ENCODE measurements at regions not wholly inside any gene's neighbourhood (a gene's known extent, or its start where the extent isn't known, plus 50 kb on each side); places are given as distances from the start of the nearest gene placed in this dataset.

DNA sequence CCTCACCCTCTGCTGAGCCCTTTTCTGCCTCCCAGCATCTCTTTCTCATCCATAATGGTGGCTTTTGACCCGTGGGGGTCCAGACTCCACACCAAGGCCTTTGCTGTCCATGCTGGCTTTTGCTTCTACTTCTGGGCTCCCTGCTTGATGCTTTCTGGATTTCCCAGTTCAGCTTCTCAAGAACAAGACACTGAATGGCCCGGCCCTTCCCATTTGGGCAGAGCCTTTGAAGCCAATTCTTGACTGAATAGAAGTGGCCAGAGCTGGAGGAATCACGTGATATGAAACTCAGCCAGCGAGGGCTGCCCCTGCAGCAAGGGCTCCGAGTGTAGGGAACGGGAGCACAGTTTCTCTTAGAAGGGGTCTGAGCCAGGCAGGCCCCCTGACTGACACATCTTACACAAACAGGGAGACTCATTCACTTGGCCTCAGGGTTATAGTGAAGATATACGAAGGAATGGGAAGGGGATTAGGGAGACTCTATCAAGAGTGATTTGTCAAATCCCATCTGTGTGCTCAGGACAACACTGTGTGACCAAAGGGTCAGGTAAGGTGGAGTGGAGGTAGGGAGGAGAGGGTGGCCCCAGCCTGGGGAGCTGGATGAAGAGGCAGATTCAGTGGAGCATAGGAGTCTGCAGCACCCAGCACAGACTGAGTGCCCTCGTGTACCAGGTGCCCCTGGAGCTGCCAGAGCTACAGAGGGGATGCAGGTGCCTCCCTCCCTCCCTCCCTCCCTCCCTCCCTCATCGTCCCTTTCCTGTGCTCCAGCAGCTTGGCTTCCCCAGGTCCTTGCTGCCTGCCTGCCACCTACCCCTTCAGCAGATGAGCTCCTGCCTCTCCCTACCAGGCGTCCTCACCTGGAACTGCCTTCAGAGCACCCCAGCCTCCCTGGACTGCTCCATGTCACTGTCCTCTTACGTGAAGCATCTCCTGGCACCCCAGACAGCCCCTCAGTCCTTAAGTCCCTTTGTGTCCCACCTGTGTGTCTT is 106.0 kb downstream of the TRIM29 start:
- no peaks in the 10 kb centered on the region for H3K27me3 ChIP-seq (replicated peaks; ENCODE audit: insufficient read depth)
- DNase-seq (ENCODE audit: low spot score) (no peak), ATAC-seq (ENCODE audit: insufficient number of reproducible peaks, low FRiP score, low read depth) (no peak)
- H3K27ac ChIP-seq, result no peak overlapping the region
- no peak overlapping the region for H3K4me3 ChIP-seq
- H3K4me1 ChIP-seq (ENCODE audit: control insufficient read depth in 1 of 2, low read depth in 2 of 2), result no peaks in the 10 kb centered on the region
- no peak for TF ChIP-seq CTCF (IDR thresholded peaks at IDR 0.05)
- no peaks in the 10 kb centered on the region for H3K36me3 ChIP-seq
- H3K9me3 ChIP-seq, result peaks cover 1% of the 10 kb centered on the region

DNA sequence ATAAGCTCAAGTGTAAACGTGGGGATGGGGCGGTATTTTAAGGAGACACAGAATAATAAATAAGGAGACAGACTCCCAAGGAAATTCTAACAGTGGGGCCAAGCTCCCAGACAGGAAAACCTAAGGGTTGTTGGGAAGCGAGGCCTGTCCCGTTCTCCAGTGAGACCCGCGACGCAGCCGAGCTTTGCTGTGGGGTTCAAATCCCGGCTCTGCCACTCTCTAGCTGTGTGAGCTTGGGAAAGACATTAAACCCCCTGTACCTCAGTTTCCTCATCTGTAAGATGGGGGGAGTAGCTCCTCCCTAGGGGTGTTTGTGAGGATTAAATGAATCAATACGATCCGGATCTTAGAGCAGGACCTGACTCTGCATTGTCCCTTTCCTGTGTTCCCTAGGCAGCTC is 106.8 kb downstream of the TRIM29 start:
- Histone ChIP-seq H3K36me3 (no peaks in the 10 kb centered on the region), H3K9me3 (no peaks in the 10 kb centered on the region), H3K4me1 (ENCODE audit: control insufficient read depth in 1 of 2, low read depth in 2 of 2) (no peaks in the 10 kb centered on the region), H3K27ac (no peak overlapping the region), H3K27me3 (replicated peaks; ENCODE audit: insufficient read depth) (no peaks in the 10 kb centered on the region), H3K4me3 (no peak overlapping the region)
- TF ChIP-seq CTCF (IDR thresholded peaks at IDR 0.05), result no peak
- ATAC-seq (ENCODE audit: insufficient number of reproducible peaks, low FRiP score, low read depth) (no peak), DNase-seq (ENCODE audit: low spot score) (no peak)

- H3K36me3 ChIP-seq, result no peaks in the 10 kb centered on the region
- ATAC-seq (ENCODE audit: insufficient number of reproducible peaks, low FRiP score, low read depth), result no peak
- H3K27ac ChIP-seq, result no peak overlapping the region
- no peak for TF ChIP-seq CTCF (IDR thresholded peaks at IDR 0.05)
- H3K9me3 ChIP-seq, result no peaks in the 10 kb centered on the region
- H3K4me1 ChIP-seq (ENCODE audit: control insufficient read depth in 1 of 2, low read depth in 2 of 2), result no peaks in the 10 kb centered on the region
- H3K27me3 ChIP-seq (replicated peaks; ENCODE audit: insufficient read depth), result no peaks in the 10 kb centered on the region
- no peak overlapping the region for H3K4me3 ChIP-seq
- no peak for DNase-seq (ENCODE audit: low spot score)
Measured at GRCh38 chr11:120030411-120030810, 107.5 kb downstream of the TRIM29 start.

- Histone ChIP-seq H3K27me3 (replicated peaks; ENCODE audit: insufficient read depth) (no peaks in the 10 kb centered on the region), H3K4me1 (ENCODE audit: control insufficient read depth in 1 of 2, low read depth in 2 of 2) (no peaks in the 10 kb centered on the region), H3K4me3 (no peak overlapping the region), H3K27ac (no peak overlapping the region), H3K9me3 (no peaks in the 10 kb centered on the region), H3K36me3 (no peaks in the 10 kb centered on the region)
- ATAC-seq (ENCODE audit: insufficient number of reproducible peaks, low FRiP score, low read depth) (no peak), DNase-seq (ENCODE audit: low spot score) (no peak)
- no peak for TF ChIP-seq CTCF (IDR thresholded peaks at IDR 0.05)
Measured at GRCh38 chr11:120029321-120029720, 108.6 kb downstream of the TRIM29 start.

DNA sequence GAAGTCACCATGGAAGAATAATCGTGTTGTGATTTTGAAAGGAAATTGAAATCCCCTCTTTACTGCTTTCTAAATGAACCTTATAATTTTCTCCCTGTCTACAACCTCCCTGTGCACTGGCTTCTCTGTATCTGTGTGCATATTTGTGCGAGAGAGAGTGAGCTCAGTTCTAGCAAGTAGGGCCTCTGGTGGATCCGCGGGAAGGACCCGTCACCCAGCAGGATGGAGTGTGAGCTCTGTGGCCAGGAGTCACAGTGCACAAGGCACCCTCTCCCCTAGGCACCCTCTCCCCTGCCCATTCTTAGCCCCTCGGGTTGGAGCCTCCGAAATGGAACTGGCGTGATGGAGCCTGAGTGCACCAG is 109.0 kb downstream of the TRIM29 start:
- no peak for TF ChIP-seq CTCF (IDR thresholded peaks at IDR 0.05)
- ATAC-seq (ENCODE audit: insufficient number of reproducible peaks, low FRiP score, low read depth) (no peak), DNase-seq (ENCODE audit: low spot score) (no peak)
- Histone ChIP-seq H3K27ac (no peak overlapping the region), H3K9me3 (no peaks in the 10 kb centered on the region), H3K27me3 (replicated peaks; ENCODE audit: insufficient read depth) (no peaks in the 10 kb centered on the region), H3K36me3 (no peaks in the 10 kb centered on the region), H3K4me3 (no peak overlapping the region), H3K4me1 (ENCODE audit: control insufficient read depth in 1 of 2, low read depth in 2 of 2) (no peaks in the 10 kb centered on the region)
